Stimulated activated effector memory CD8-positive, alpha-beta T cell treated with anti-CD3 and anti-CD28 coated beads, Interleukin-12 subunit alpha, Interleukin-12 subunit beta, amount 100 ng/mL, for 72 hours (primary cell): ENCODE measurements at regions not wholly inside any gene's neighbourhood (a gene's known extent, or its start where the extent isn't known, plus 50 kb on each side); places are given as distances from the start of the nearest gene placed in this dataset.
"Not testable (repeated sequence)": the region's sequence is repeated elsewhere in the genome, so short reads cannot be mapped to it uniquely, and the experiment has no call there.

Source experiments
- ATAC-seq: fragments of 150-1000 bp; cut with Tn5 transposase; 2 replicates; pipeline ENCODE4 v1.10.0; 2021
- DNase-seq, 2 donors: peaks; one replicate each; pipeline ENCODE4 v3.0.0; 2021 to 2022; ENCODE audit warnings: low spot score in 2 of 2
- H3K27ac Mint-ChIP-seq: one replicate; pipeline ENCODE4 v1.8.0; 2022; ENCODE audit warnings: mild to moderate bottlenecking, mixed read lengths
- H3K36me3 Mint-ChIP-seq: one replicate; pipeline ENCODE4 v1.8.0; 2022; ENCODE audit warnings: mild to moderate bottlenecking, mixed read lengths
- H3K4me1 Mint-ChIP-seq: one replicate; pipeline ENCODE4 v1.8.0; 2022; ENCODE audit warnings: mixed read lengths
- H3K4me3 Mint-ChIP-seq: one replicate; pipeline ENCODE4 v1.8.0; 2022; ENCODE audit warnings: mild to moderate bottlenecking, mixed read lengths
- H3K9me3 Mint-ChIP-seq: one replicate; pipeline ENCODE4 v1.8.0; 2022; ENCODE audit warnings: mixed read lengths

GRCh38 chr1:101550581-101550980 is 313.8 kb downstream of the S1PR1 start:
- H3K36me3 Mint-ChIP-seq, result no peaks in the 10 kb centered on the region
- ATAC-seq (no peak), DNase-seq (no peak)
- H3K27ac Mint-ChIP-seq, result no peak overlapping the region
- H3K4me3 Mint-ChIP-seq, result no peak overlapping the region
- H3K9me3 Mint-ChIP-seq, result no peaks in the 10 kb centered on the region
- no peaks in the 10 kb centered on the region for H3K4me1 Mint-ChIP-seq

- Mint-ChIP-seq H3K27ac (no peak overlapping the region), H3K4me3 (no peak overlapping the region), H3K4me1 (no peaks in the 10 kb centered on the region), H3K9me3 (peaks cover 3% of the 10 kb centered on the region), H3K36me3 (no peaks in the 10 kb centered on the region)
- DNase-seq (no peak), ATAC-seq (no peak)
Measured at GRCh38 chr1:101566883-101567538, 330.2 kb downstream of the S1PR1 start.

- ATAC-seq (peak; percentile 69), DNase-seq (peak; percentile 12 to 61)
- Mint-ChIP-seq H3K9me3 (peaks cover 3% of the 10 kb centered on the region), H3K36me3 (no peaks in the 10 kb centered on the region), H3K4me3 (no peak overlapping the region), H3K4me1 (no peaks in the 10 kb centered on the region), H3K27ac (no peak overlapping the region)
Measured at GRCh38 chr1:101567582-101568189, 330.9 kb downstream of the S1PR1 start.

- Mint-ChIP-seq H3K9me3 (no peaks in the 10 kb centered on the region), H3K27ac (no peak overlapping the region), H3K4me3 (no peak overlapping the region), H3K4me1 (no peaks in the 10 kb centered on the region), H3K36me3 (no peaks in the 10 kb centered on the region)
- ATAC-seq, result no peak
- no peak for DNase-seq
Measured at GRCh38 chr1:101587741-101588140, 350.9 kb downstream of the S1PR1 start.

- no peaks in the 10 kb centered on the region for H3K9me3 Mint-ChIP-seq
- no peaks in the 10 kb centered on the region for H3K4me1 Mint-ChIP-seq
- ATAC-seq, result no peak
- DNase-seq, result no peak
- H3K36me3 Mint-ChIP-seq, result no peaks in the 10 kb centered on the region
- H3K4me3 Mint-ChIP-seq, result no peak overlapping the region
- H3K27ac Mint-ChIP-seq, result no peak overlapping the region
Measured at GRCh38 chr1:101588677-101589076, 351.9 kb downstream of the S1PR1 start.

GRCh38 chr1:101592845-101593244 is 356.0 kb downstream of the S1PR1 start:
- Mint-ChIP-seq H3K4me1 (no peaks in the 10 kb centered on the region), H3K27ac (no peak overlapping the region), H3K4me3 (no peak overlapping the region), H3K9me3 (no peaks in the 10 kb centered on the region), H3K36me3 (no peaks in the 10 kb centered on the region)
- ATAC-seq (no peak), DNase-seq (no peak)

GRCh38 chr1:101595881-101596374 is 359.1 kb downstream of the S1PR1 start:
- H3K9me3 Mint-ChIP-seq, result no peaks in the 10 kb centered on the region
- no peaks in the 10 kb centered on the region for H3K36me3 Mint-ChIP-seq
- no peak for ATAC-seq
- H3K4me3 Mint-ChIP-seq, result no peak overlapping the region
- no peaks in the 10 kb centered on the region for H3K4me1 Mint-ChIP-seq
- H3K27ac Mint-ChIP-seq, result no peak overlapping the region
- no peak for DNase-seq

- not testable (repeated sequence) for ATAC-seq, DNase-seq, H3K27ac Mint-ChIP-seq, H3K36me3 Mint-ChIP-seq, H3K9me3 Mint-ChIP-seq, H3K4me1 Mint-ChIP-seq, H3K4me3 Mint-ChIP-seq
Measured at GRCh38 chr1:101600615-101601014, 363.8 kb downstream of the S1PR1 start.

GRCh38 chr1:101603726-101604125 is 366.9 kb downstream of the S1PR1 start:
- no peaks in the 10 kb centered on the region for H3K36me3 Mint-ChIP-seq
- H3K4me1 Mint-ChIP-seq, result no peaks in the 10 kb centered on the region
- ATAC-seq (no peak), DNase-seq (no peak)
- H3K9me3 Mint-ChIP-seq, result no peaks in the 10 kb centered on the region
- H3K4me3 Mint-ChIP-seq, result no peak overlapping the region
- no peak overlapping the region for H3K27ac Mint-ChIP-seq

GRCh38 chr1:101605878-101606277 is 369.1 kb downstream of the S1PR1 start:
- no peak for DNase-seq
- Mint-ChIP-seq H3K4me3 (no peak overlapping the region), H3K9me3 (peaks cover 8% of the 10 kb centered on the region), H3K27ac (no peak overlapping the region), H3K36me3 (no peaks in the 10 kb centered on the region), H3K4me1 (no peaks in the 10 kb centered on the region)
- ATAC-seq, result no peak

- no peak overlapping the region for H3K27ac Mint-ChIP-seq
- DNase-seq (no peak), ATAC-seq (no peak)
- H3K4me1 Mint-ChIP-seq, result no peaks in the 10 kb centered on the region
- H3K4me3 Mint-ChIP-seq, result no peak overlapping the region
- no peaks in the 10 kb centered on the region for H3K36me3 Mint-ChIP-seq
- peaks cover 8% of the 10 kb centered on the region for H3K9me3 Mint-ChIP-seq
Measured at GRCh38 chr1:101613546-101613945, 376.7 kb downstream of the S1PR1 start.

GRCh38 chr1:101618900-101619299 is 377.8 kb downstream of the OLFM3 start:
- H3K4me3 Mint-ChIP-seq, result no peak overlapping the region
- H3K4me1 Mint-ChIP-seq, result no peaks in the 10 kb centered on the region
- H3K36me3 Mint-ChIP-seq, result no peaks in the 10 kb centered on the region
- no peaks in the 10 kb centered on the region for H3K9me3 Mint-ChIP-seq
- no peak for DNase-seq
- ATAC-seq, result no peak
- H3K27ac Mint-ChIP-seq, result no peak overlapping the region

- H3K27ac Mint-ChIP-seq, result no peak overlapping the region
- peak; percentile 32 for ATAC-seq
Measured at GRCh38 chr1:101632548-101633272, 364.0 kb downstream of the OLFM3 start.

GRCh38 chr1:101645810-101646209 is 350.9 kb downstream of the OLFM3 start:
- H3K4me1 Mint-ChIP-seq, result no peaks in the 10 kb centered on the region
- no peaks in the 10 kb centered on the region for H3K9me3 Mint-ChIP-seq
- H3K36me3 Mint-ChIP-seq, result no peaks in the 10 kb centered on the region
- DNase-seq (no peak), ATAC-seq (no peak)
- no peak overlapping the region for H3K4me3 Mint-ChIP-seq
- H3K27ac Mint-ChIP-seq, result no peak overlapping the region

More at GRCh38 chr1:101632548-101633272, 364.0 kb downstream of the OLFM3 start:
- H3K4me3 Mint-ChIP-seq, result no peak overlapping the region
- no peaks in the 10 kb centered on the region for H3K4me1 Mint-ChIP-seq
- no peaks in the 10 kb centered on the region for H3K9me3 Mint-ChIP-seq
- DNase-seq, result no peak
- H3K36me3 Mint-ChIP-seq, result no peaks in the 10 kb centered on the region

- Mint-ChIP-seq H3K4me1 (no peaks in the 10 kb centered on the region), H3K36me3 (no peaks in the 10 kb centered on the region), H3K9me3 (peaks cover 13% of the 10 kb centered on the region), H3K4me3 (no peak overlapping the region), H3K27ac (no peak overlapping the region)
- ATAC-seq (no peak), DNase-seq (no peak)
Measured at GRCh38 chr1:101652484-101652883, 344.2 kb downstream of the OLFM3 start.

- Mint-ChIP-seq H3K9me3 (peaks cover 13% of the 10 kb centered on the region), H3K4me1 (no peaks in the 10 kb centered on the region), H3K27ac (no peak overlapping the region), H3K36me3 (no peaks in the 10 kb centered on the region), H3K4me3 (no peak overlapping the region)
- DNase-seq, result no peak
- no peak for ATAC-seq
Measured at GRCh38 chr1:101653482-101653946, 343.2 kb downstream of the OLFM3 start.
